ENCODE measurements at regions not wholly inside any gene's neighbourhood (a gene's known extent, or its start where the extent isn't known, plus 50 kb on each side); places are given as distances from the start of the nearest gene placed in this dataset.

- DNase-seq (ENCODE audit: low spot score), result no peak
Measured at GRCh38 chr22:27123880-27124279, 466.5 kb downstream of the MIAT start.

- DNase-seq (ENCODE audit: low spot score), result no peak
Measured at GRCh38 chr22:27124351-27124966, 467.1 kb downstream of the MIAT start.

GRCh38 chr22:27125539-27125938, 468.2 kb downstream of the MIAT start:
- no peak for DNase-seq (ENCODE audit: low spot score)

GRCh38 chr22:27127911-27128310, 470.5 kb downstream of the MIAT start:
- no peak for DNase-seq (ENCODE audit: low spot score)

- no peak for DNase-seq (ENCODE audit: low spot score)
Measured at GRCh38 chr22:27128461-27129085, 471.2 kb downstream of the MIAT start.

GRCh38 chr22:27129266-27129665, 471.9 kb downstream of the MIAT start:
- no peak for DNase-seq (ENCODE audit: low spot score)

DNA sequence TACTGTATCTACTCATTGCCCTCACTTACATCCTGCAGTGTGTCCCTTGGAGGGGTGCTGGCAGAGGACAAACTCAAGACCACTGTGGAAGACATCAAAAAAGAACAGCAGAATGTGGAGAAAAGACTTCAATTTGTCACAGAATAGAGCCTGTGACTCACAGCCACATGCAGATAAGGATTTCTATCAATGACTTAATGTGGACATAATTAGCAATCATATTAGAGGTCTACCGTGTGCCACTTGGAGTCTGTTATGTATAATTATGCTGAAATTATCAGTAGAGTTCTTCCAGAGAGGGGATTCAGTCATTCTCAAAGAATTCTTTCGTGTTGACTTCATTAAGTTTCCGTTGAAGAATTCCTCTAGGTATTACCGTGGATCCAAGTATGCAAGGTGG, 473.5 kb downstream of the MIAT start:
- DNase-seq (ENCODE audit: low spot score), result no peak

DNA sequence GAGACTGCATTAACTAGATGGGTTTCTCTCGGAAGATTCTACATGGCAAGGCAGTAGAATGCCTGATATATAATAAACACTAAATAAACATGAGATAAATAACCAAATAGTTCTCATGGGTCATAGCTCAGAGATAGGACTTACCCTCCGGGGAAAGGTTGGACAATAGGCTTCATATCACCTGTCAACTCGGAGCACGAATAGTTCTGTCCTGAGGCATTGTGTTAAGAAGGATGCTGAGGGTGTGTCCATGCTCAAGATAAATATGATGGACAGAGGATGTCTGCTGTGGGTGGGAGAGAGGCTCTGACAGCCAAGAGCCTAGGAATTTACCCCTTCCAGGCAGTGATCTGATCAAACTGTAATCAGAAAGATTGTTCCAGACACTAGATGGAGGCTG, 474.0 kb downstream of the MIAT start:
- DNase-seq (ENCODE audit: low spot score), result no peak

DNA sequence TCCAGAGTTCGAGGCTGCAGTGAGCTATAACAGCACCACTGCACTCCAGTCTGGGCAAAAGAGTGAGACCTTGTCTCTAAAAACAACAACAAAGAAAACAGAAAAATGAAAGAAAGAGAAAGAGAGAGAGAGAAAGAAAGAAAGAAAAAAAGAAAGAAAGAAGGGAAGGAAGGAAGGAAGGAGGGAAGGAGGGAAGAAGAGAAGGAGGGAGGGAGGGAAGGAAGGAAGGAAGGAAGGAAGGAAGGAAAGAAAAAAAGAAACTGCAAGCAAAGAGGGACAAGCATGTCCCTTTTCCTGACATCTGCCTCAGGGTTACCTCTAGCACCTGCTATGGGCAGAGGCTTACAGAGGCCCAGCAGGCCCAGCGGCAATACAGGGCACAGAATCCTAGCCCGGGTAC, 475.0 kb downstream of the MIAT start:
- DNase-seq (ENCODE audit: low spot score), result no peak

DNA sequence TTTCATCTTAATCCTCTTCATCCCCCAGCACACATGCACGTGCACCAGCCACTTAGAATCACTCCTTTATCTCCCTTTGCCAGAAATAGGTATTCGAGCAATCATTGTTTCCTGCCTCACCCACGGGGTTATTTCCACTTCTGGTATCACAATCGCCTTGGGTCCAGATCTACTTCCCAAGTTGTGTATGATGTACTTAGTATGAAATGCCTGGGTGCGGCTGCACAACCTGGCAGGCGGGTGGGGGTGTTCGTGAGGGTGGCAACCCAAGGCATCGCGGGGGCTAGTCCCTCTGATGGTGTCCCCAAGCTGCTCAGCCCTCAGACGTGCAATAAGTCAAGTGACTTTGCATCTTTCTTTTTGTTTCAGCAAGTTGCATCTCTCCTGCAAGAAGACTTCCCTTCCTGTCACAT, 475.6 kb downstream of the MIAT start:
- DNase-seq (ENCODE audit: low spot score), result no peak

DNA sequence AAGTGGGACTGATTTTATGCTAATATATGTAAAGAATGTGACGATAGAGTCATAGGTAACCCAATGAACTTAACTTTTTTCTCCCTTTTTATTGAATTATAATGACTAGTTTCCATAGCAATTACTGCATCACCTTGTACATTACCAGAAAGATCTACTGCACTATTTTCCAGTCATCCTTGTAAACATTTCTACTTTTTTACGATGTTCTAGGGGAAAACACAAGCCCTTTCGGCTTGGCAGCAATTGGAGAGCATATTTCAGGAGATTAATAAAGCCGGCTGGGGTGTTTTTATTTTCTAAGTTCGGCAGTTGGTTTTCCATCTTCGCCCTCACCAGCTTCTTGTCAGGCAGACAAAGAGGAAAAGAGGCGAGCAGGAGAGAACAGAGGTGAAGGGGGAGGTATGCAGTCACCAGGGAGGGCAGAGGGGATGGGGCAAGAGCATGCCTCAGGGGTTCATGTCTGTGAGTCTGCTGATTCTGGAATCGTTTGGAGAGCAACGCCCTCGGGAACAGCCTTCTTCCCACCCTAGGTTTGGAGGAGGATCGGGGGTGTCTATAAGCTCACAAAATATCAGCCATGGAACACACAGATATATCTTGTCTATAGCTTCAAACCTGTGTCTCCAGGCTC, 476.4 kb downstream of the MIAT start:
- DNase-seq (ENCODE audit: low spot score), result no peak

DNA sequence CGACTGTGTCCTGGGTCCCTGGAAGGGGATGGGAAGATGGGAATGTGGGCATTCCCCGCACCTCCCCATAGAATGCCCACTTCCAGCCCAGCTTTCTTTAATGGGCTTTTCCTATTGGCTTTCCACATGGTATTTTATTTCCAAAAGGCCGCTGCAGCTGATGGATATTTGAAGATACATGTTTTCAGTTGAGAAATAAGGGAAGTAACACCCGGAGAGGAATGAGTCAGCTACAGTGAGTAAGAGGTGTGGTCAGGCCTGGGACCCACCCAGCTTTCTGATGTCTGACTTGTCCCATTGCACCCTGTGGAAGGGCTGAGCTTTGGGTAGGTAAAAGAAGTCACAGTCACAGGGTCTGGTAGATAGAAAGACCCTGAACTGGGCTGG, 476.9 kb downstream of the MIAT start:
- no peak for DNase-seq (ENCODE audit: low spot score)

DNA sequence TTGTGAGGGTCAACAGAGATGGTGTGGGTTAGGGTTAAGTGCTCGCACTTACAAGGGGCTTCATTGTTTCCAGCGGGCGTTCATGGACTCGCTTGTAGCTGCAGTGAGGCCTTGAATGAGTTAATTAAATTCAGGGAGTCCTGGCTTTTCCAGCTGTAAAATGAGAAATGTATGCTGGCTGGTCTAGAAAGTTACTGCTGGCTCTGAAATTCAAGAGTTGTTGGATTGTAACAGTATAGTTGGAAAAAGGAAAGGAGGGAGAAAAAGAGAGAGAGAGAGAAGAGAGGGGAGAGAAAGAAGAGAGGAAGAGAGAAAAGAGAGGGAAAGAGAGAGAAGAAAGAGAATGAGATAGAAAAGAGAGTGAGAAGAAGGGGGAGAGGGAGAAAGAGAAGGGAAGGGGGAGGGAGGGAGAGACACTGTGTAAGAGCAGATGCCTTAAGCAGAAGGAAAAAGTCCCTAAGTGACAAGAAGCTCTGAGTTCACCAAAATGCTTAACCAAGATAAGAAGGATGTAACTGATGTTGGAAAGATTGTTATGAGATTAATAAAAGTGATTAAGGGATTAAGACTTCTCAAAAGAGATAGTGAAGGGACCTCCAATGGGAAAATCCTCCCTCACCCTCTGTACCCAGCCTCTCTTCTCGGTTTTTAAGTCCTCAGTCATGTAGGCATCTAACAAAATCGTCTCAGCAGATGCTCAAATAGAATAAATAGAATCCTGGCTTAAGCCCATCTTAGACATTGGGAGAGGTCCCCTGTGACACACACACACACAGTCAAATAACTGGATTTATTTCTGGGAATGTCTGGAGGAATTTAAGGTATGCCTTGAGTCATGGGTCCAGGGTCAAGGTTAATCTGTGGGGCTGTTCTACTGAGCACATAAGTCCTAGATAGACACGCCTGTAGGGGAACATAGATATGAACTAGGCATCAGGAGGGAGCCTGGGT, 477.9 kb downstream of the MIAT start:
- no peak for DNase-seq (ENCODE audit: low spot score)

GRCh38 chr22:27136596-27136995, 479.2 kb downstream of the MIAT start:
- no peak for DNase-seq (ENCODE audit: low spot score)

DNA sequence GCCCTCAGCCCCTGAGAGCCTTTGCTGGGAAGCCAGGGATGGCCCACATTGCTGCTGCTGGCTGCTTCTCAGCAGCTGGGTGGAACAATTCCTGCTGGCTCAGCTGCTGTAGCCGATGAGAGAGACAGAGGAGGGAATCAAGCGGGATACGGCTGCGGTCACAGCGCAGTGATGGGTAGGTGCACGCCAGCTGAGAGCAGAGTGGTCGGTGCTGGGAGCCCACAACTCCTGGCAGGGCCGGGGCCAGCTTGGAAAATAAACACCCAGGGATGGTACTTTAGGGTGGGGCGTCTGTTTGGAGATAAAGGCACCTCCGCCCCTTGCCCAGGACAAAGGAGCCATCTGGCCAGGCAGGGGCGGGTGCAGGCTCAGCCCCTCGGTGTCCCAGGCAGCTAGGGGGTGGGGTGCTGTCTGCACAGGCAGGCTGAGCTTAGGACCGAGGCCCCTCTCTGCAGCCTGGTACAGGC, 480.5 kb downstream of the MIAT start:
- DNase-seq (ENCODE audit: low spot score), result no peak

- DNase-seq (ENCODE audit: low spot score), result no peak
Measured at GRCh38 chr22:27138471-27138870, 481.1 kb downstream of the MIAT start.

GRCh38 chr22:27139935-27140511, 482.6 kb downstream of the MIAT start:
- DNase-seq (ENCODE audit: low spot score), result no peak

GRCh38 chr22:27142286-27142685, 484.9 kb downstream of the MIAT start:
- DNase-seq (ENCODE audit: low spot score), result no peak

DNA sequence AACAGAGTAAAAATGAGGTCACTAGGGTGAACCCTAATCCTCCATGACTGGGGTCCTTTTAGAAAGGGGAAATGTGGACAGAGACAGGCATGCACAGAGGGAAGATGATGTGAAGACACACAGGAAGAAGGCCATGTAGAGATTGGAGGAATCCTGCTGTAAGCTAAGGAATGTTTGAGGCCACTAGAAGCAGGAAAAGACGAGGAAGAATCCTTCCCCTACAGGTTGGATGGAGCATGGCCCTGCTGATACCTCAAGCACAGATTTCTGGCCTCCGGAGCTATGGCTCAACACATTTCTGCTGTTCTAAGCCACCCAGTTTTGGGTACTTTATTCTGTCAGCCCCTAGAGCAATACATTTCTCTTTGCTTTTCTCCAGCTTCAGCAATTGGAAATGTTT, 486.9 kb downstream of the MIAT start:
- DNase-seq (ENCODE audit: low spot score), result no peak

DNA sequence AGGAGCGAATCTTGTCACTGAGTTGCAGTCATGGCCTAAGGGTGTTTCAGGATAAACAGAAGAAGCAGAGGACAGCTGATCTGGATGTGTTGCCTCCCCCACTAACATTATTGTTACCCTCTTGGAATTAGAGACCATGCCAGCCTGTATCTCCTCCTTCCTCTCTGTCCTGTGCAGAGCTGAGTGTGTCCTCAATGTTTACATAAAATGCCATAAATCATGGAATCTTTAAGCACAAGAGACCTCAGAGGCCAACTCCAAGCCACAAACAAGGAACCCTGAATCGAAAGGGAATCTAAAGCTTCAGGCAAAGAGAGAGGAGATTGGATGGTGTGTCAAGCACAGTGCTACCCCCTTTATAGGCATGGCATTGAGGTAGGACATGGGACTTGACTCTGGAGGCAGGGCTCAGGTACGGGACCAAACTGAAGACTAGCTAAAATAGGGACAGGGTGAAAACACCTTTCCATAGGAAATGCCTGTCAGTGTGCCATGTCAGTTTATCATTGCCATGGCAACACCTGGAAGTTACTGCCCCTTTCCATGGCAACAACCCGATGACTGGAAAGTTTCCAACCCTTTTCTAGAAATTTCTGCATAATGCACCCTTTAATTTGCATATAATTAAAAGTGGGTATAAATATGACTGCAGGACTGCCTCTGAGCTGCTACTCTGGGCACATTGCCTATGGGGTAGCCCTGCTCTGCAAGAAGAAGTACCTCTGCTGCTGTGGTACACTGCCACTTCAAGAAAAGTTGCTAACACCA, 489.7 kb downstream of the MIAT start:
- no peak for DNase-seq (ENCODE audit: low spot score)

DNA sequence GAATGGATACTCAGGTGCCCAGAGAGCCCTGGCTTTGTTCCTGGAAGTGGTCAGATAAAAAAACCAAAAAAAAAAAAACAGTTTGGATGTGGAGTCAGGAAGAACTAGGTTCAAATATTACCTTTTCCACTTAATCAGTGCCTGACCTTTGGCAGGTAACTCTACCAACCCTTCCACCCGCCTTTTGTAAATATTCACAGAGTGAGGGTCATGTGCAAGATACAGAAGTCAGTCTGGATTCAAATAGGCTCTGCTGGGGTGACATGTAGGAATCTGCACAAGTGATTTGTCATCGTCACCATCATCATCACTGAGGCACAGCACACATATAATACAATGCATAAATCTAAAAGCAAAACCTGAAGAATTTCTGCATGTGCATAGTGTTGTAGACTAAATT, 490.7 kb downstream of the MIAT start:
- DNase-seq (ENCODE audit: low spot score), result no peak
